Liver (tissue), 8 donors: ENCODE measurements at regions not wholly inside any gene's neighbourhood (a gene's known extent, or its start where the extent isn't known, plus 50 kb on each side); places are given as distances from the start of the nearest gene placed in this dataset.

ENCODE experiments used
- DNase-seq: peaks from one replicate; pipeline ENCODE4 v3.0.0-alpha.2; 2017; ENCODE audit warnings: low spot score
- H3K27ac ChIP-seq, 2 donors: one replicate each; pipeline ENCODE4 v1.7.0; 2013; ENCODE audit warnings: inconsistent platforms in 2 of 2, low read length in 2 of 2, control low read depth in 1 of 2, low read depth in 1 of 2, mild to moderate bottlenecking in 1 of 2
- H3K27me3 ChIP-seq, 4 donors: one replicate each; pipeline versions ENCODE4 v1.6.1 to v1.7.0; 2013; ENCODE audit warnings: low read length in 3 of 4, inconsistent platforms in 1 of 4, mild to moderate bottlenecking in 1 of 4, moderate library complexity in 1 of 4; ENCODE audit not compliant: control insufficient read depth in 4 of 4, insufficient read depth in 4 of 4
- H3K36me3 ChIP-seq, 4 donors: one replicate each; pipeline versions ENCODE4 v1.6.1 to v1.7.0; 2013; ENCODE audit warnings: low read length in 3 of 4, mild to moderate bottlenecking in 3 of 4, low read depth in 1 of 4, moderate library complexity in 1 of 4; ENCODE audit not compliant: control insufficient read depth in 4 of 4, insufficient read depth in 3 of 4
- H3K4me1 ChIP-seq, 4 donors: one replicate each; pipeline versions ENCODE4 v1.6.1 to v1.7.0; 2013; ENCODE audit warnings: low read length in 3 of 4, mild to moderate bottlenecking in 3 of 4, moderate library complexity in 1 of 4; ENCODE audit not compliant: control insufficient read depth in 4 of 4, insufficient read depth in 4 of 4
- H3K4me3 ChIP-seq, 3 donors: one replicate each; pipeline versions ENCODE4 v1.6.1 to v1.7.0; 2013; ENCODE audit warnings: low read length in 3 of 3, control low read depth in 1 of 3, low read depth in 1 of 3, mild to moderate bottlenecking in 1 of 3
- H3K9ac ChIP-seq, 2 donors: one replicate each; pipeline ENCODE4 v1.7.0; 2013; ENCODE audit warnings: low read length in 2 of 2, mild to moderate bottlenecking in 2 of 2, moderate library complexity in 2 of 2, control low read depth in 1 of 2, low read depth in 1 of 2
- H3K9me3 ChIP-seq, 4 donors: one replicate each; pipeline versions ENCODE4 v1.6.1 to v1.7.0; 2013; ENCODE audit warnings: low read length in 3 of 4; ENCODE audit not compliant: control insufficient read depth in 4 of 4
- EGR1 ChIP-seq, 2 donors: IDR thresholded peaks; 2 replicates each; pipeline ENCODE4 v1.6.1; 2016 to 2018; ENCODE audit warnings: antibody characterized with exemption in 2 of 2, low read depth in 2 of 2
- FOXA1 ChIP-seq: IDR thresholded peaks from 2 replicates; pipeline ENCODE4 v1.6.1; 2016; ENCODE audit warnings: antibody characterized with exemption
- GABPA ChIP-seq, 2 donors: IDR thresholded peaks in 1 of 2; conservative IDR thresholded peaks in 1 of 2; 2 replicates each; pipeline ENCODE4 v1.6.1; 2016; ENCODE audit warnings: antibody characterized with exemption in 2 of 2, mild to moderate bottlenecking in 1 of 2, moderate library complexity in 1 of 2
- HNF4A ChIP-seq, 2 donors: conservative IDR thresholded peaks; 2 replicates each; pipeline ENCODE4 v1.6.1; 2016; ENCODE audit warnings: antibody characterized with exemption in 2 of 2, mild to moderate bottlenecking in 2 of 2
- HNF4G ChIP-seq: IDR thresholded peaks from 2 replicates; pipeline ENCODE4 v1.6.1; 2016; ENCODE audit warnings: antibody characterized with exemption
- JUND ChIP-seq, 2 donors: IDR thresholded peaks; 2 replicates each; pipeline ENCODE4 v1.6.1; 2016; ENCODE audit warnings: antibody characterized with exemption in 2 of 2
- NR2F2 ChIP-seq: IDR thresholded peaks from 2 replicates; pipeline ENCODE4 v1.6.1; 2016; ENCODE audit warnings: antibody characterized with exemption
- RAD21 ChIP-seq, 2 donors: IDR thresholded peaks; 2 replicates each; pipeline ENCODE4 v1.6.1; 2016; ENCODE audit warnings: antibody characterized with exemption in 2 of 2, mild to moderate bottlenecking in 2 of 2
- SP1 ChIP-seq: IDR thresholded peaks from 2 replicates; pipeline ENCODE4 v1.6.1; 2018; ENCODE audit warnings: antibody characterized with exemption, mild to moderate bottlenecking
- TAF1 ChIP-seq: conservative IDR thresholded peaks from 2 replicates; pipeline ENCODE4 v1.6.1; 2016; ENCODE audit warnings: antibody characterized with exemption, mild to moderate bottlenecking
- YY1 ChIP-seq: IDR thresholded peaks from 2 replicates; pipeline ENCODE4 v1.6.1; 2016; ENCODE audit warnings: antibody characterized with exemption, mild to moderate bottlenecking
- WGBS: extraction: QIAGEN DNeasy Blood & Tissue Kit; methylation state at CpG from one replicate; pipeline ENCODE4 v1.1.7; 2013; 5-methylcytosine and 5-hydroxymethylcytosine counted together
- TF ChIP-seq, protein P1 (sequence below): IDR thresholded peaks from 2 replicates; pipeline ENCODE4 v1.6.1; 2016; ENCODE audit warnings: antibody characterized with exemption
- TF ChIP-seq, protein P2 (sequence below): fragments of 150-350 bp; IDR thresholded peaks from 2 replicates; pipeline ENCODE4 v1.5.1; 2017; ENCODE audit warnings: improper control_type of control experiment, low read depth, low read length; ENCODE audit not compliant: missing input control
- TF ChIP-seq, protein P3 (sequence below): IDR thresholded peaks from 2 replicates; pipeline ENCODE4 v1.6.1; 2016; ENCODE audit warnings: antibody characterized with exemption
- TF ChIP-seq, protein P4 (sequence below): IDR thresholded peaks from 2 replicates; pipeline ENCODE4 v1.6.1; 2016; ENCODE audit warnings: antibody characterized with exemption, mild to moderate bottlenecking
- TF ChIP-seq, protein P5 (sequence below): IDR thresholded peaks from 2 replicates; pipeline ENCODE4 v1.6.1; 2016; ENCODE audit warnings: antibody characterized with exemption
- donor health status: healthy.
- donor health status: healthy.
- donor health status: healthy.
- donor health status: healthy.
- donor health status: healthy.

DNA sequence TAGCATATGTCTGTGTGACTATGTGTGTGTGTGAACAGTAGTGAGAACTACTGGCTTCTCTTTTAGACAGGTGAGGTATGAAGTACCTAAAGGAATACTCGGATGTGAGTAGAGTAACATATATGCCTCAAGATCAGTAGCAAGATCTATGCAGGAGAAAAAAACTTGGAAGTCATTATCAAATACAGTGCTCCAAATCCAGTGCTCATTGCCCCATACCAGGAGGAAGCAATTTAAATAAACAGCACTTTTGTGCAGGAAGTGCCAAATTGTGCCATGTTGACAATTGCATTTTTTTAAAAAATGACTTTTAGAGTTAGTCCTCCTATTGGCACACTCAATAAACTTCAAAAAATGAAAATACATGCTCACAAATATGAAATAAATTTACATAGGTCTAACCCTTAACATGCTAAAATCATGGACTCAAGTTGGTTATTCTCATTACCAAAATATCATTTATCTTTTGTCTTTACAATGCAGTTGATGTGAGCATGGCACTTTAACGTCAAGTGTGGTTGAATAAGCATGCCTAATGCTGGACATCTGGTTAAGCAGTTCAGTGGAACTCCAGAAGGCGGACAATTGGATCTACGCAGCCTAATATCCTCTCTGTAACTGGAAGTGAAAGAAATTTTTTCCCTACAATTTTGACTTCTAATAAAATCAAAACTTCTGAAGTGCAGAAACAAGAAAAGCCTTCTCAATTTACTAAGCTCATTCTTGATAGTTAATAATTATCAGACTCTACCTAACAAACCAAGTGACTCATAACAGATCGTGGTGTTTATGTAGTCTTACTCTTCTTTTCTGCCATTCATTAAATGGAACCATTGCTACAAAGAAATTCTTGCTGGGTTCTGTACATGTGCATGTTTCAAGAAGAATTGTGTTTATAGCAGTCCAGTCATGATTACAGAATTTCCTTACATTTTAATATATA is 195.2 kb downstream of the MDFIC start:
- H3K4me3 ChIP-seq, result peak overlapping the region in 2 of 3 donors; percentile 8 to 18
- no peaks in the 10 kb centered on the region for H3K9me3 ChIP-seq
- TF ChIP-seq, protein P1, sequence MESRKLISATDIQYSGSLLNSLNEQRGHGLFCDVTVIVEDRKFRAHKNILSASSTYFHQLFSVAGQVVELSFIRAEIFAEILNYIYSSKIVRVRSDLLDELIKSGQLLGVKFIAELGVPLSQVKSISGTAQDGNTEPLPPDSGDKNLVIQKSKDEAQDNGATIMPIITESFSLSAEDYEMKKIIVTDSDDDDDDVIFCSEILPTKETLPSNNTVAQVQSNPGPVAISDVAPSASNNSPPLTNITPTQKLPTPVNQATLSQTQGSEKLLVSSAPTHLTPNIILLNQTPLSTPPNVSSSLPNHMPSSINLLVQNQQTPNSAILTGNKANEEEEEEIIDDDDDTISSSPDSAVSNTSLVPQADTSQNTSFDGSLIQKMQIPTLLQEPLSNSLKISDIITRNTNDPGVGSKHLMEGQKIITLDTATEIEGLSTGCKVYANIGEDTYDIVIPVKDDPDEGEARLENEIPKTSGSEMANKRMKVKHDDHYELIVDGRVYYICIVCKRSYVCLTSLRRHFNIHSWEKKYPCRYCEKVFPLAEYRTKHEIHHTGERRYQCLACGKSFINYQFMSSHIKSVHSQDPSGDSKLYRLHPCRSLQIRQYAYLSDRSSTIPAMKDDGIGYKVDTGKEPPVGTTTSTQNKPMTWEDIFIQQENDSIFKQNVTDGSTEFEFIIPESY, result no peak
- TF ChIP-seq TAF1, result no peak
- TF ChIP-seq, protein P2, sequence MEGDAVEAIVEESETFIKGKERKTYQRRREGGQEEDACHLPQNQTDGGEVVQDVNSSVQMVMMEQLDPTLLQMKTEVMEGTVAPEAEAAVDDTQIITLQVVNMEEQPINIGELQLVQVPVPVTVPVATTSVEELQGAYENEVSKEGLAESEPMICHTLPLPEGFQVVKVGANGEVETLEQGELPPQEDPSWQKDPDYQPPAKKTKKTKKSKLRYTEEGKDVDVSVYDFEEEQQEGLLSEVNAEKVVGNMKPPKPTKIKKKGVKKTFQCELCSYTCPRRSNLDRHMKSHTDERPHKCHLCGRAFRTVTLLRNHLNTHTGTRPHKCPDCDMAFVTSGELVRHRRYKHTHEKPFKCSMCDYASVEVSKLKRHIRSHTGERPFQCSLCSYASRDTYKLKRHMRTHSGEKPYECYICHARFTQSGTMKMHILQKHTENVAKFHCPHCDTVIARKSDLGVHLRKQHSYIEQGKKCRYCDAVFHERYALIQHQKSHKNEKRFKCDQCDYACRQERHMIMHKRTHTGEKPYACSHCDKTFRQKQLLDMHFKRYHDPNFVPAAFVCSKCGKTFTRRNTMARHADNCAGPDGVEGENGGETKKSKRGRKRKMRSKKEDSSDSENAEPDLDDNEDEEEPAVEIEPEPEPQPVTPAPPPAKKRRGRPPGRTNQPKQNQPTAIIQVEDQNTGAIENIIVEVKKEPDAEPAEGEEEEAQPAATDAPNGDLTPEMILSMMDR, result peak; percentile 15
- TF ChIP-seq SP1, result no peak
- peak; percentile 73 for TF ChIP-seq YY1
- TF ChIP-seq JUND (IDR thresholded peaks at IDR 0.05), result peak; percentile 58 to 71
- TF ChIP-seq, protein P3, sequence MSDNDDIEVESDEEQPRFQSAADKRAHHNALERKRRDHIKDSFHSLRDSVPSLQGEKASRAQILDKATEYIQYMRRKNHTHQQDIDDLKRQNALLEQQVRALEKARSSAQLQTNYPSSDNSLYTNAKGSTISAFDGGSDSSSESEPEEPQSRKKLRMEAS, result peak; percentile 49
- TF ChIP-seq, protein P4, sequence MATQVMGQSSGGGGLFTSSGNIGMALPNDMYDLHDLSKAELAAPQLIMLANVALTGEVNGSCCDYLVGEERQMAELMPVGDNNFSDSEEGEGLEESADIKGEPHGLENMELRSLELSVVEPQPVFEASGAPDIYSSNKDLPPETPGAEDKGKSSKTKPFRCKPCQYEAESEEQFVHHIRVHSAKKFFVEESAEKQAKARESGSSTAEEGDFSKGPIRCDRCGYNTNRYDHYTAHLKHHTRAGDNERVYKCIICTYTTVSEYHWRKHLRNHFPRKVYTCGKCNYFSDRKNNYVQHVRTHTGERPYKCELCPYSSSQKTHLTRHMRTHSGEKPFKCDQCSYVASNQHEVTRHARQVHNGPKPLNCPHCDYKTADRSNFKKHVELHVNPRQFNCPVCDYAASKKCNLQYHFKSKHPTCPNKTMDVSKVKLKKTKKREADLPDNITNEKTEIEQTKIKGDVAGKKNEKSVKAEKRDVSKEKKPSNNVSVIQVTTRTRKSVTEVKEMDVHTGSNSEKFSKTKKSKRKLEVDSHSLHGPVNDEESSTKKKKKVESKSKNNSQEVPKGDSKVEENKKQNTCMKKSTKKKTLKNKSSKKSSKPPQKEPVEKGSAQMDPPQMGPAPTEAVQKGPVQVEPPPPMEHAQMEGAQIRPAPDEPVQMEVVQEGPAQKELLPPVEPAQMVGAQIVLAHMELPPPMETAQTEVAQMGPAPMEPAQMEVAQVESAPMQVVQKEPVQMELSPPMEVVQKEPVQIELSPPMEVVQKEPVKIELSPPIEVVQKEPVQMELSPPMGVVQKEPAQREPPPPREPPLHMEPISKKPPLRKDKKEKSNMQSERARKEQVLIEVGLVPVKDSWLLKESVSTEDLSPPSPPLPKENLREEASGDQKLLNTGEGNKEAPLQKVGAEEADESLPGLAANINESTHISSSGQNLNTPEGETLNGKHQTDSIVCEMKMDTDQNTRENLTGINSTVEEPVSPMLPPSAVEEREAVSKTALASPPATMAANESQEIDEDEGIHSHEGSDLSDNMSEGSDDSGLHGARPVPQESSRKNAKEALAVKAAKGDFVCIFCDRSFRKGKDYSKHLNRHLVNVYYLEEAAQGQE, result peak; percentile 40
- TF ChIP-seq RAD21 (IDR thresholded peaks at IDR 0.05), result peak in 1 of 2 donors; percentile 56
- H3K27me3 ChIP-seq, result no peaks in the 10 kb centered on the region
- 49% methylated on average over 5 of the region's 5 CpGs for WGBS
- no peak for DNase-seq
- H3K9ac ChIP-seq, result peak overlapping the region in 1 of 2 donors; percentile 70
- no peaks in the 10 kb centered on the region for H3K36me3 ChIP-seq
- H3K27ac ChIP-seq, result peak overlapping the region; percentile 71 to 73
- peaks cover 0 to 24% (median 12%) of the 10 kb centered on the region in 4 donors for H3K4me1 ChIP-seq

DNA sequence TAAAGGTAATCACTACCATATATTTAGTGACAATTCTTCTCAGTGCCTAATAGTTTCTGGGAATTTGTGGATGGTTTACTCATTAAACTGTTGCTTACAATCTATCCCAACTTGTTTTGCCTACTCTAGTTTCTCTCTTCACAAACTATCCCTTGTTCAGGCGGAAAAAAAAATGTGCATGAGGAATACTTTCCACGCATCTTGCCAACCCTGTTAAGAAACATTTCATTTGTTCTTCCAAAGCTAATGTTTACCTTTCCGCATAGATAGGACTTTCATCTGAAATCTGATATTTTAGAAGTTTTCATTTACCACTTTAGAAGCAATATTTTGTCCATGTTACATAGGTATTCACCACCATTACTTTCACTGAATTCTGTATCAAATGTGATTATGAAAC is 191.9 kb downstream of the MDFIC start:
- Histone ChIP-seq H3K4me3 (no peak overlapping the region), H3K9me3 (no peaks in the 10 kb centered on the region), H3K27ac (peak overlapping the region; percentile 80 to 85), H3K36me3 (no peaks in the 10 kb centered on the region), H3K9ac (peak overlapping the region in 1 of 2 donors; percentile 49), H3K27me3 (no peaks in the 10 kb centered on the region), H3K4me1 (peaks cover 3 to 38% (median 21%) of the 10 kb centered on the region in 4 donors)
- no peak for DNase-seq
- WGBS, result 38% methylated on average over 3 of the region's 3 CpGs
- TF ChIP-seq EGR1 (IDR thresholded peaks at IDR 0.05; ENCODE audit: low read depth in 2 of 2), result peak; percentile 93 to 99
- TF ChIP-seq, protein P4, result peak; percentile 81
- TF ChIP-seq HNF4G, result peak; percentile 55
- TF ChIP-seq, protein P3, result peak; percentile 73
- peak; percentile 78 for TF ChIP-seq FOXA1
- peak; percentile 100 for TF ChIP-seq JUND (IDR thresholded peaks at IDR 0.05)
- TF ChIP-seq SP1, result peak; percentile 96
- TF ChIP-seq, protein P5, sequence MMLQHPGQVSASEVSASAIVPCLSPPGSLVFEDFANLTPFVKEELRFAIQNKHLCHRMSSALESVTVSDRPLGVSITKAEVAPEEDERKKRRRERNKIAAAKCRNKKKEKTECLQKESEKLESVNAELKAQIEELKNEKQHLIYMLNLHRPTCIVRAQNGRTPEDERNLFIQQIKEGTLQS, result peak; percentile 99
- TF ChIP-seq NR2F2, result no peak
- peak; percentile 83 to 88 for TF ChIP-seq HNF4A (conservative IDR thresholded peaks at IDR 0.05)
- TF ChIP-seq GABPA (IDR thresholded peaks at IDR 0.05 in 1 of 2, conservative IDR thresholded peaks at IDR 0.05 in 1 of 2), result peak in 1 of 2 donors; percentile 61
